C4-2B (cell line): ENCODE measurements at regions not wholly inside any gene's neighbourhood (a gene's known extent, or its start where the extent isn't known, plus 50 kb on each side); places are given as distances from the start of the nearest gene placed in this dataset.
A peak's percentile ranks its signal among the peaks of the same experiment; 100 is the strongest.

Source experiments
- H3K27ac ChIP-seq: fragments of 450-650 bp; 2 replicates; pipeline ENCODE4 v1.5.1; 2017
- CTCF ChIP-seq: fragments of 450-650 bp; conservative IDR thresholded peaks from 2 replicates; pipeline ENCODE4 v1.5.1; 2017; ENCODE audit warnings: mild to moderate bottlenecking
- ZFX ChIP-seq: fragments of 450-650 bp; IDR thresholded peaks from 2 replicates; pipeline ENCODE4 v1.6.1; 2017

DNA sequence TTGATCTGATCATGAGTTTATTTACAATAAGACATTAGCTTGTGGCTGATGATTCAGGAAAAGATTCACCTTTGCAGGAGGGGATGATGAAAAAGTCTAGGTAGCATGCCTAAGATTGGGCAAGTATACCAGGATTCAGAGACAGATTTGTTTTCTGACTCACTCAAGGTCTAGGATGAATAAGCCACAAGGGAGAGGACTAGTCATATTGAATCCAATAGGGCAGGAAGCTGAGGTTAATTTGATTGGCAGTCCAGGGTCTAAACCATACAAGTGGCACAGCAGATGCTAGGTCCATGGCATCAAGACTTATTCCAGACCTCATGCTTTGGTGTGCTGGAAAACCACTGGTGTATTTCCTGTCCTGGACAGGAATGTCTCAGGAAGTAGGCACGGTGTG lies 1133.4 kb downstream of the XPNPEP1 start:
- no peak for TF ChIP-seq ZFX
- TF ChIP-seq CTCF = no peak
- H3K27ac ChIP-seq = no peak overlapping the region

DNA sequence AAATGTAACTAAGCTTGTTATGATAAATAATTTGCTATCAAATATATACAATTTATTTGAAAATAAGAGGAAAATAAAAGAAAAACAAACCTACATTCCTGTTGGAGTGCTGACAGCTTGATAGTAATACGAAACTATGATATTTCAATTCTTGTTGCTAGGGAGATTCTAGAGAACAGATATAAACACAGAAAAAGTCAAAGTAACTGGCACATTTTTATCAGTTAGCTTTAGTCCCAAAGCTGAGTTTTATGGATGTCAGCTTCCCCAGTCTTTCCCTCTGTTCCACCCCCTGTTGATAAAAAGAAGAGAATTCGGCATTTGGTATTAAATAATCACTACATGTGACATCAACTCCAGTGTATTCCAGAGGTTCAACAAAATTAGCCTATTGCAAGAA lies 1134.0 kb downstream of the XPNPEP1 start:
- no peak overlapping the region for H3K27ac ChIP-seq

DNA sequence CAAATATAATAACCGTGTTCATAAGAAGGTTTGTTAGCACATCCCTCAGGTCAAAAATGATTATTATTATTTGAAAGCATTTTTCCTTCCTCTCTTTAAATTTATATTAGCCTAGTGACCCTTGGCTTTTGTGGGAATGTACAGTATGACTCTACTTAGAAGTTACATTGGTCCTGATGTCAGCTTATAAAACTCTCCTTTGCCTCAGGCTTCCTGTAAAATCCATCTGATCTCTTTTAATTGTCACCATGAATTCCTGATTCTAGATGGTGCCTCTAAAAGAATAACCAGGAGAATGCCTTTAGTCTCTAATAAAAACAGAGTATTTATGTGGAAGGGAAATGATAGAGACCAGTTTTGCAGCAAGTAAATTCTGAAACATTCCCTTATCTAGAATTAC lies 1134.4 kb downstream of the XPNPEP1 start:
- H3K27ac ChIP-seq = no peak overlapping the region
- TF ChIP-seq CTCF (no peak), ZFX (no peak)

More for the DNA sequence above, 1134.0 kb downstream of the XPNPEP1 start:
- TF ChIP-seq CTCF = no peak
- TF ChIP-seq ZFX = no peak

GRCh38 chr10:108787932-108788331 lies 1135.4 kb downstream of the XPNPEP1 start:
- TF ChIP-seq ZFX (no peak), CTCF (no peak)
- H3K27ac ChIP-seq = no peak overlapping the region

GRCh38 chr10:108785011-108785410 lies 1138.3 kb downstream of the XPNPEP1 start:
- H3K27ac ChIP-seq = no peak overlapping the region
- TF ChIP-seq ZFX = no peak
- no peak for TF ChIP-seq CTCF

DNA sequence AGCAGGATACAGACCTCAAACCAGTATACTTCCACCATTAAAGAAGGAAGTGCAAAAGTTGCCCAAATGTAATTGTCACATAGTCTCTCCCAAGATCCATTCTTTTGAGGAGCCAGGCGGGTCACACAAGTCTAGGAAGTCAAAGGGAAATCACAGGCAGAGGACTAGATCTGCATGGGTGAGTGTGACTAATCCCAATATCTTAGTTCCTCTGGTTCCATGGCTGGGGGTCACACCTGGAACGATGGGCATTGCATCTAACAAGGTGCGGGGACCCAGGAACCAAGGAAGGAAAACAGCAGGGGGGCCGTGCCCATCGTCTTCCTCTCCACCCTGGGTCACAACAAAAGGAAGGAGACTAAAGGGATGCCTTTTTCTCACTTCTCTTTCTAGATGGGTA lies 1138.8 kb downstream of the XPNPEP1 start:
- TF ChIP-seq CTCF (no peak), ZFX (no peak)
- no peak overlapping the region for H3K27ac ChIP-seq

- peak; percentile 72 for TF ChIP-seq CTCF
- no peak for TF ChIP-seq ZFX
- no peak overlapping the region for H3K27ac ChIP-seq
Measured at GRCh38 chr10:108783897-108784296, 1139.4 kb downstream of the XPNPEP1 start.
